ENCODE measurements at regions not wholly inside any gene's neighbourhood (a gene's known extent, or its start where the extent isn't known, plus 50 kb on each side); places are given as distances from the start of the nearest gene placed in this dataset.

DNA sequence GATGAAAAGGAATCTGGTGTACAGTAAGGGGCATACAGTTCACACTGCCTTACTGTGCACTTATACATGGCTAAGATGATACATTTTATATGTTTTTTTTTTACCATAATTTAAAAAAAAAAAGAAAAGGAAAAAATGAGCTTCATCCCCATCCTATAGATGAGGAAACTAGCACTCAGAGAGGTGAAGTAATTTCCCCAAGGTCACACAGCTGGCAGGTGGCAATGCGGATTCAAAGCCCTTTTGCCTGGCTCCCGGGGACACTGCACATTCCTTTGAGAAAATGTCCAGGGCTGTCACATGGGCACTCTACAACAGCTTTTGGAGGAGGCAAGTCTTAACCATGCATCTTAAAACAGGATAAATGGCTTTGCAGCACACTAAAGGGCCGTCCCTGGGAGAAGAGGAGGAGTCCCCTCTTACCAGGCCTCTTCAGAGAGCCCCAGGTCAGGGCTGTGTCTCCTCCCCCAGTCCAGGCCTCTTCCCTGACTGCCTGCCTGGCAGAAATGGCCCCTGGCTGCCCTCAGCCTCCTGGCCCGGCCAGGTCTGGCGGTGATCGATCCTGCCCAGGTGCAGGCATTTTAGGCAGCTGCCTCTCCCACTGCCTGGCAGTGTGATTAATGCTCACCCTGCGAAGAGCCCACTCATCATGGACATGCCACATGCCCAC, 95.1 kb upstream of the LINGO1 start:
- no peak for DNase-seq

DNA sequence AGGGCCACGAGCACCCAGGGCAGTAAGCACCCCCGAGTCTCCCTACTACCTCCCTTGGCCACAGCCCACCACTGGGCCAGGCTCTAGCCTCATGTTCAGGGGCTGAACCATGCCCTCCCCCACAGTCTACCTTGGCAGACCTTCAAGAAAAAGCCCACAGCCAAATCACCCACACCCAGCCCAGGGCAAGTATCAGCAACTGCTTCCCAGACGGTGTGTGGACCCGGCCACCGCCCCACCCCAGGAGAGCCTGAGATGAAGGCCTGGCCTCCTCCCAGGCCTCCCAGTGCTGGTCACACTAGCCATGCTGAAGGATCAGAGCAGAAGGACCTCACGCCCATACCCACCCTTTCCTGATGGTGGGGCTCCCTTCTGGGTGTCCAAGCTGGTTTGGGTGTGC, 92.0 kb upstream of the LINGO1 start:
- DNase-seq = no peak

DNA sequence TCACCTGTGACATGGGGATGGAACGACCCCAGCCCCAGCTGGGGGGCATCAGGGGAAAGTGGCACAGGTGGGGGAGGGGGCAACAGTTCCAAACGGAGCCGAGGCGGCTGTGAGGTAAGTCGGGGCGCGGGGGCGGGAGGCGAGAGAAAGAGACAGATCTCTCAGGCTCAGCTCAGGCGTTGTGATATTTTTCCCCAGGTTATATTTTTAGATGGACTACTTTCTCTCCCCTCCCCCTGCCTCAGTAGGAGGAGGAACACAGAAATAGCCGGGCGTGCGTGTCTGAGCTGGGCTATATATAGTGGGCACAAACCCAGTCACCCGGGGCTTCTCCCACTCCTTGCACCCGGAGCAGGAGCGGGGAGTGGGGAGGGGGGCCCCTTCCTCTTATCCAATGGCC, 91.0 kb upstream of the LINGO1 start:
- no peak for DNase-seq

DNA sequence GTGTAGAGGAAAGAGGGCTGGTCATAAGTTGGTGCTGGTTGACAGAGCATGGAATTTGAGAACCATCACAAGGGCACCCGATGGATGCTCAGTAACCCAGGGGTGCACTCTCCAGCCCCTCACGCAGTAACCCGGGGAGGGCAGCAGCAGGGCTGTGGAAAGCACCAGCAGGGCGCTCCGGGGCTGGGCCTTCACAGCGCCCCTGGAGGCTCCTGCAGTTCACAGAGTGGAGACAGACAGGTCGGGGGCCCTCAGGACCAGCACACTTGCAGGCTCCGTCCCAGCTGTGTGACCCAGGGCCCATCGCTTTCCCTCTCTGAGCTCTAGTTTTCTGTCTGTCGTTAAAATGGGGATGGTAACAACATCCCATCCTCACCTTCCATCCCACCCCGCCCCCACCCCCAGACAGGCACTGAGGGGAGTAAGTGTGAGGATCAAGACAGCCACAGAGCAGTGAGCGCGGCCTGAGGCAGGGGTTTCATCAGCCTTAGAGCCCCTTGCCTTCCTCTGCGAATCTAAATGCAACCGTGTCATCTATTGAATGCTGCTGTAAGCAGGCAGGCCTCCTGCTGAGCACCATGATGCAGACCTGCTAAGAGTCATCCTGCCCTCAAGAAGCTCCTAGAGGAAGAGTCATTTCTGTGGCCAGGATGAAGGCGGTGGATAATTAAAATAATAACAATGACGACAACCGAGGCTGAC, 90.2 kb upstream of the LINGO1 start:
- DNase-seq = no peak

DNA sequence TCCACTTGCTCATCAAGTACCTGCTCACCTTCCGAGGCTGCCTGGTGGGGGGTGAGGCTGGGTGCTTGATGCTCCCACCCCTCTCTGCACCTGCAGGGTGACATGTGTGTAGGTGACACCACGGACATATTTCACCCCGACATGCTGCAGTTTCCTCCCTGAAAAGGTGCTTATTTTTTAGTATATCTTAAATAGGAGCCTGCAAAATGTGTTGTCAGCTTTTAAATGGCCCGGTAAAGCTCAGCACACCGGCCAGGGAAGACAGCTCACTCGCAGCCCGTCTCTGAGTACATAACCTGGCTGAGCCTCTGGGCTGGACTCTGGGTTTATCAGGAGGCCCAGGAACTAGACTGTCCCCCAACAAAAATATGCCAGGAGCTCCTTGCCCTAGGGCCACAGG, 89.3 kb upstream of the LINGO1 start:
- no peak for DNase-seq

DNA sequence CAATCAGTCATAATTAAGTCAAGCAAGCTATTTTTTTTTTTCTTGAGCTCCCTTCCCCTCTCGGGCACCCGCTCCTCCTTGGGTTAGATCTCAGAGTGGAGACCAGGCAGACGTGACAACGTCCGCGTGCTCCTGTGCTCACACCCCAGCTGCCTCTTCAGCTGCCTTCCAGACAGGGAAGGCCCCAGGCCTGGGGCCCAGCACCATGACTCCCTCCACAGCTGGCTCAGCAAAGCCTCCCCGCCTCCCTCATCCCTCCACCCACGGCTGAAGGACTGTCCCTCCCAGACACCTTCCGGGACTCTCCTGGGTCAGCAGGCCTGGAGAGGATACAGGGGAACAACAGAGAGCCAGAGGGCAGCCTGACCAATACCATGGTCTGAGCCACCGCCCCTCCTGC, 87.9 kb upstream of the LINGO1 start:
- DNase-seq = no peak

DNA sequence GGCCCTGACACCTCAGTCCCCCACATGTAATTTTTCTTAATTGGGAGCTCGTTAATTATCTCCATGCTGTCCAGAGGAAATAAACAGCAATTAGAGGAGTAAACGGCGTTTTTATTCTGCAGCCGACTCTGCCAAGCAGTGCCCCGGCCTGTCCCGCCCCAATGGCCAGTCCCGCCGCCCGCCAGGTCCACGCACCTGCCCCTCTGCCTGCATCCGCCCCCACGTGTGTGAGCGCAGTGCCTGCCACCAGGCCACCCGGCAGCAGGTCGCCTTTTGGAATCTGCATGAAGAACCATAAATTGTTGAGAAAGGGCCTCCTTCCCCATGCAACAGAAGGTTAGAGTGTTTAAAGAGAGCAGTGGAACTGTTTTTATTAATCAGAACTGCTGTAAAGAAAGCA, 87.5 kb upstream of the LINGO1 start:
- no peak for DNase-seq

DNA sequence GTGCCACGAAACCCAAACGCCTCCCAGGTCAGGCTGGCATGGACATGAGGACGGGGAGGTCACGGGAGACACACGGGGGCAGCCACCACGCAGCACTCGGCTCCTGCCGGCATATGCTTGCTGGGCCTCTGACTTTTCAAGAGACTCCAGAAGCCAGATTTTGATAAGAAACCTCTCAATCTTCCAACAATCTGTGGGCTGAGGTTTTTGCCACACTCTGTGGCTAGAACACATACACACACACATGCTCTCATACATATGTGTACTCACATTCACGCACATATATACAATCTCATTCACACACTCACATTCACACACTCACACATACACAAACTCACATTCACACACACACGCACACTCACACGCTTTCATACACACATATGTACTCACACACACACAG, 86.7 kb upstream of the LINGO1 start:
- DNase-seq = no peak

DNA sequence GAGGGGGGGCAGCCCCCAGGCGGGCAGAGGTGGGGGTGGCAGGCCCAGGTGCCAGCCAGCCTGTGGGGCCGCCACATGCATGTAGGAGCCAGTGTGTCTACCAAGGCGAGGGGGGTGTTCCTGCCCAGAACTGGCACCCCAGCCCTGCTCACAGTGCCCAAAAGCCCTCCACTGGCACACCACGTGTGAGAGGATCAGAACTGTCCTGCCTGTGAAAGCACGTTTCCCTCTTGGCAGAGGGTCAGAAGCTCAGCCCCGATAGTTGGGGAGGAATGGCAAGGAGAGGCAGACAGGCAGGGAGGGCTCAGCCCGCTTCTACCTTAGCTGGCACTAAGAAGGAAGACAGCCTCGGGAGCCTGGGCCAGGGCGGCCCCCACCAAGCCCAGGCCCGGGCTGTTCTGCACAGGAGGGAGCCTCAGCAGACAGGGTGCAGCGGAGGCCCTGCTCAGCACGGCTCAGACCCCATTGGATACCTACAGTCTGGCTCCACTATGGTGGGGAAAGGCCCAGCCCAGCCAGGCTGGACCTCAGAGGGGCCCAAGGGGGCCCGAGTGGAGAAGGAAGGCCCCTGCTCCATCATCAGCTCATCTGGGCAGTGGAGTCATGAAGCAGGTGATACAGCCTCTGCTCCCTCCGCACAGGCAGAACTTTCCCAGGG, 84.8 kb upstream of the LINGO1 start:
- no peak for DNase-seq

DNA sequence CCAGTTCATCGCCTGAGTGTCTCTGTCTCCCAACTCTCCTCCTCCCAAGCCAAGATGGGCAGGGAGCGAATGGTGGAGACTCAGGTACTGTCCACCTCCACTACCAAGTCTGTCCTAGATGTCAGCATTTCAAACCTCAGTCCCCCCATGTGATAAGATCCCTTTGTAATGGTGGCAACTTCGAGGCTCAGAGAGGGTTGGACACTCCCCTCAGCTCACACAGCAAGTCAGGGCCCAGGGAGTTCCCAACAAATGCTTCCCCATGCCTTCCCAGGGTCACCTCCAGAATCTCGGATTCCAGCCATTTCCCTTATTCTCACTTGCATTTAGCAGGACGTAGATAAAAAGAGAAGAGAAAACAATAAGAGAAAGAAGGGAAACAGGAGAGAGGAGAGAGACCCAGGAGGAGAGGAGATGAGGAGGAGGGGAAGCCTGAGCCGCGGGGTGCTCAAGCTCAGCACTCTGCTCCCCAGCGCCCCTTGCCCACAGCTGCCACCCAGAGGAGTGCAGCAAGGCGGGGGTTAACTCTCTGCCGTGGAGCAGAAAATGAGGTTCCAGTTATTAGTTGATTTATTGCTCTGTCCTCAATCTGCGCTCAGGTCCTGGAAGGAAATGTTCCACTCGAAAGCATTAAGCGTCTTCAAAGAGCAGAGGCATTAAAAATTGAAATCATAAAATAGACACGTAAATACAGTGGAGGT, 84.1 kb upstream of the LINGO1 start:
- no peak for DNase-seq

DNA sequence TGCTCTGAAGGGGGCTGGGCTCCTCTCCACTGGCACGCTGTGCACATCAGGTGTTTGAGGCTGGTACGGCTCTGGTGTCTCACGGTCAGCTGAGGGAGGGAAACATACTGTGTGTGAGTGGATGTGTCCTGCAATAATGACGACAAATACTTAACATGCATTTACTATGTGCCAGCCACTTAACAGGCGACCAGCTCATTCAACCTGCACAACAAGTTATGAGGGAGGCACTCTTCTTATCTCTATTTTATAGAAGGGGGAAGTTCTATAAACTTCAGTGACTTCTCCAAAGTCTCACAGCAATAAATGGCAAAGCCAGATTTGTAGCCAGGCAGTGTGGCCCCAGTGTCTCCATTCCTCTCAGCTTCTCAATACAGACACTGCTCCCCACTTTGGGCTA, 83.1 kb upstream of the LINGO1 start:
- no peak for DNase-seq

DNA sequence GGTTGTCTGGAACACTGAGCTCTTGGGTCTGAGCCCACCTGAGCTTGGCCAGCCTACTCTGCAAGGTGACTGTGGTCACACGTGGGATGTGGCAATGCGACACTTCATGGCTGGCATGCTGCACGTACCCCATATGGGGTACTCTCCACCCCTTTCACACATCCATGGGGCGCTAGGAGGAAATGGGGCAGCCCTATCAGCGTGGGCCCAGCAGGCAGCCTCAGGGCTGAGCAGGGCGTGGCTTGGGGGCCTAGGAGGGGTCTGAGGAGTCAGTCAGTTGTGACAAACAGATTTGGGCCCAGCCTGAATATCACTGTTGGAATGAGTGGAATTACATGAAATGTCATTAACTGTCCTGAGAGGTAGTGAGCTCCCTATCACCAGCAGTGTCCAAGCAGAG, 82.3 kb upstream of the LINGO1 start:
- no peak for DNase-seq

DNA sequence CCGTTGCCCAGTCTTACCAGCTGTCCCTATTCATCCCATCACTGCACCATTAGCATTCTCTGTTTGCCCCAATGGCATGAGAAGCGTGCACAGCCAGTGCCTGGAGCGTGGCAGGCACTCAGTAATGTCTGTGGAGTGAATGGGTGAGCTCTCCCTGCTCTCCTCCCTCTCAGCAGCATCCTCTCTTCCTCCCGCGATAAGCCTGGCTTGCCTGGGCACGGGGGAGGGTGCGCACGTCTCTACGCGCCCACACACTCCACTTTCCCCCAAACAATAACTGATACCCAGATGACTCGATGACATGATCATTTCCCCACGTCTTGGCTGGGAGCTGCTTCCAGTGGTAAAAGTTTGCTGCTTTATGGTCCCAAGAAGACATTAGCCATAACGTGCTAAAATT, 81.8 kb upstream of the LINGO1 start:
- DNase-seq = no peak

DNA sequence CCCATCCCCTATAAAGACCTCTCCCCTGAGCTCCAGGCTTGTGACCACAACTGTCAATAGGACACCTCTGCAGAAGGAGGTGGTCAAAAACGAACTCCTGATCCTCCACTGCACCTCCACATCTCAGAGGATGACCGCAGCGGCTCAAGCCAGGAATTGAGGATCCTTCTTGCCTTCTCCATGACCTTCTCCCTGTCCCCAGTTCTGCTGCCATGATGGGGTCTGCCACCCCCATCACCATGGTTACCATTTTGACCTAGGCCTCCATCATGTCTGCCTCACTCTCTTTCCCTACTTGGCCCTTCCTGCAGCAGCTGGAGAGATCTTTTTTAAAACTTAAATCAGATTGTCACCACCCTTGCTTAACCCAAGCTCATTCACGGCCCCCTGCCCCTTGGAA, 81.3 kb upstream of the LINGO1 start:
- DNase-seq = no peak

DNA sequence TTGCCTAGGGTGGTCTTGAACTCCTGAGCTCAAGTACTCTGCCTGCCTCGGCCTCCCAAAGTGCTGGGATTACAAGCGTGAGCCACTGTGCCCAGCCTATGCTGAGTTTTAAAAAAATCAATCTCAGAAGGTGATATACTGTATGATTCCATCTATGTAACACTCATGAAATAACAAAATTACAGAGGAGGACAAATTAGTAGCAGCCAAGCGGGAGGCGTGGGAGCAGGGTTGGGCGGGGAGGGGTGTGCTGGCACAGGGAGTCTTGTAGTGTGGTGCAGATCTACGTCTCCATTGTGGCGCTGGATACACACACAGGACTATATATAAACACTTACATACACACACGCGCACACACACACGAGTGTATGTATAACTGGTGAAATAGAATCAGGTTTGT, 80.6 kb upstream of the LINGO1 start:
- DNase-seq = no peak

DNA sequence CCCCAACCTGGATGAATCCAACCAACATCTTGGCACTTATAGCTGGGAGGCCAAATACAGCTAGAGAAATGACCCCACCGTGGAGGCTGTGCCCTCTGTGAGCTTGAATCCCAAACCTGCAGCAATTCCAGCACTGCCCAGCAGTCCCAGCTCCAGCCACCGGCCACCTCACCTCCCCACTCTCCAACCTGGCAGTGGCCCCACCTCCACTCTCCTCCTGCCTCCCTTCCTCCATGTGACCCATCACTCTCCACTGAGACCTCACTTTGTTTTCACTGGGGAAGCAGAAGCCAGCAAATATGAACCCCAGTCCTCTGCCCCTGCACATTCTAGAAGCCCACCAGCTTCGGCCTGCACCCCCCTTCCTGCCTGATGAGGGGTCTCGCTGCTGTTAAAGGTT, 79.7 kb upstream of the LINGO1 start:
- DNase-seq = no peak

DNA sequence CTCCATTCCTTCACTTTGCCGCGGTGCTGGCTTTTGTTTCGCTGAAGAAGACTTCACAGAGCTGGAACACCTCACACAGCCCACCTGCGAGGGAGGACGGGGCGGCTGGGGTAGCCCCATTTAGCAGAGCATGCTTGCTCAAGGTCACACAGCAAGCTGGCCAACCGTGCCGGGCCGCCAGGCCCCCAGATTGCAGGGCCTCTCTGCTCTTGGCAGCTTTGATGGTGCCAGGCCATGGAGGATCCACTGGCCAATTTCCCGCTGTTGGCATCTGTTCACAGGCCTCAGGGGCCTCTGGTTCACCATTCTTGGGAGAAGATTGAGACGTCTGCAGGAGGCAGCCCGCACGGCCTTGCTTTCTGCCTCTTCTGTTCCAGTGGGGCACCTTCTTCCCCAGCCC, 77.9 kb upstream of the LINGO1 start:
- no peak for DNase-seq

DNA sequence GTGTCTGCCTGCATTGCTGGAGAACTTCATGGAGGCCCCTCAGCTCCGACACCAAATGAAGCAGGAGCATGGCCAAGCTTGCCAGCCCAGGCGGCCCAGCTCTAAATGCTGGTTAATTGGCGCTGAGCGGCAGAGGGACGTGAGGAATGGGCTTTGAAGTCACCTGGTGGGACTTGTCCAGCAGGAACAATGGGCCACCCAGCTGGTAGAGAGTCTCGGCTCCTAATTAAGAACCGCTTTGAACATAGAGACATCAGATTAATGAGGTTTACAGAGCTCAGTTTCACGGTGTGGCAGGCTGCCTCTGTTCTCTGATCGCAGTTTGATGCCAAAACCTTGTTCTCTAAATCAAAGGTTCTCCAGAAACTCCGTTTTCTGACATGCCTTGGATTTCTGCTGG, 77.5 kb upstream of the LINGO1 start:
- no peak for DNase-seq

DNA sequence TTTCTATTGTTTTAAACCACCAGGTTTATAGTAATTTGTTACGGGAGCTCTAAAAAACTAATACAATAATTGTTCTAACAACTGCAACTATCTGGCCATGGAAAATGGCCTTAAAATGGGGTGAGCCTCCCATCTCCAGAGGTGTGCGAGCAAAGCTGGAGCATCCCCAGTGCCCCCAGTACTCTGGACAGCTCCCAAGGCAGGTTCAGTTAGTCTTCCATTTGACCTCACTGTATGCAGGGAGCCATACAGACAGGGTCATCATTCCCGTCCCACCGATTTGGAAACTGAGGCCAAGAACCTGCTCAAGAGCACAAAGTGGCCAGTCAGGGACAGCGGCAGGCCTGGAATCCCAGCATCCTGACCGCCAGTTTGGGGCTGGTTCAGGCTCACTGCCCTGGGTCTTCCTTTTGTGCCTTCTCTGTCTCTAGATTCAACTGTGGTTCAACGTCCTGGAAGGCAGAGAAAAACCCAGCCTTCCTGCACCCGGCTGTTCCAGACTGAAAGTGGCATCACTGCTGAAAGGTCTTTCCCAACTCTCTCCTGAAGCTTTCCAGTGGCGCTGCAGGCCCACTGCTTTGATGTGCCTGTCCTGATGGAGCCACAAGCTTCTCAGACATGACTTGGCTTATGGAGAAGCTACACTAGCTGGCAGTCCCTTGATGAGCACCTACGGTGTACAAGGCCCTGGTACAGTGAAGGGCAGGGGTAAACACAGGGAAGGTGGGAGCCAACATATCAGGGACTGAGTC, 76.6 kb upstream of the LINGO1 start:
- no peak for DNase-seq

DNA sequence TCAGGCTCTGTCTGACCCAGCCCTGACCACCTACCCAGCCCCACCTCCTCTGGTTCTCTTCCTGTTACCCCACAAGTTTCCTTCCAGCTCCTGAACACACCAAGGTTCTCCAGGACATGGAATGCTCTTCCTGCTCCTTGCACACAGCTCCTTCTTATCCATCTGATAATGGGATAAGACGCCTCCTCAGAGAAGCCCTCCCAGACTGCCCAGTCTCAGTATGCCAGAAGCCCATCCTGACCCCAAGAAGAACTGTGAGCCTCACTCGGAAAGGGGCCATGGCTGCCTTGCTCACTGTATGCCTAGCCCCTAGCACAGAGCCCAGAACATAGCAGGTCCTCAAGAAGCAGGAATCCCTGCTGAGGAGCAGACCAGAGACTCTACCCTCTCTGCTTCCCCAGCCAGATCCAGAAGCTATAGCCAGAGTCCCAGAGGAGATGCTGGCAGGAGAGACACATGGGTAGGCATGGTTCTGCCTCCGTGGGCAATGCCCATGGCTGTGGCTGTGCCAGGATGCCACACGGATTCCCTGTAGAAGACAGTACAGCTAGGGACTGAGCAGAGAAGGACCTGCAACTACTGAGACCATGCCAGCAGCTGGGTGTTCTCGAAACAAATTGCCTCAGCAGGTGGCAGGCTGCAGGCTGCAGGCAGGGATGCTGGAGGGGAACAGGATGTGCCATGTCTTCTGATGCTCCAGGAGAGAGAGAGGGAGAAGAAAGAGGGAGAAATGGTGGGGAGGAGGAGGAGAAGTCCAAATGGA, 74.0 kb upstream of the LINGO1 start:
- no peak for DNase-seq

DNA sequence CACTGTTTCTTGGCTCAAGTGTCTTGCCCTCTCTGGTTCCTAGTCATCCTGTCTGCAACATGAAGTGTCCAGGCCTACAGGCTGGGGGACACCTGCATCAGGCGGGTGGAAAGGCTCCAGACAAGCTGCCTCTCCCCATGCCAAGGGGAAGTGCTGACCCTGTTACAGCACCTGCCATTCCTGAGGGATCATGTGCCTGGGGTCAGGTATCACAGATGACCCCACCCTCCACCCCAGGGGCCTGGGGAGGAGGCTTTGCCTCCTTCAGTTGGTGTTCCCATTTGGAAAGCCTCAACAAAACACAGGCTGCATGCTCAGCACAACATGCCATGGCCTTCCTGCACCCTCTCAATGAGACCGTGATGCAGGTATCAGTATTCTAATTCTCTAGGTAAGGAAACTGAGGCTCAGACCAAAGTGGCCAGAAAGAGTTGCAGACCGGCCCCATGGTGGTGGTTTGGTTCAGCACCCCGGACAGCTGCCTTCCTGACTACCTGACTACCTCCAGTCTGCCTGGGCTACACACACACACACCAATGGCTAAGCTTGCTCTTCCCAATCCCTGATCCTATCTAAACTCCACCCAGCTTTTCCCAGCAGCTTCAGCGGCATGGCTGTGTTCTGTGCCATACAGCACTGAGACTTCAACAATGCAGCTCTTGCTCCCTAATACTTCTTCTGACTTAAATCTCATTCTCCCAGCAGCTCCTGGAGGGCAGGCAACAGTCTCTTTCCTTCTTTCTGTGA, 69.7 kb upstream of the LINGO1 start:
- peak; percentile 5 for DNase-seq

DNA sequence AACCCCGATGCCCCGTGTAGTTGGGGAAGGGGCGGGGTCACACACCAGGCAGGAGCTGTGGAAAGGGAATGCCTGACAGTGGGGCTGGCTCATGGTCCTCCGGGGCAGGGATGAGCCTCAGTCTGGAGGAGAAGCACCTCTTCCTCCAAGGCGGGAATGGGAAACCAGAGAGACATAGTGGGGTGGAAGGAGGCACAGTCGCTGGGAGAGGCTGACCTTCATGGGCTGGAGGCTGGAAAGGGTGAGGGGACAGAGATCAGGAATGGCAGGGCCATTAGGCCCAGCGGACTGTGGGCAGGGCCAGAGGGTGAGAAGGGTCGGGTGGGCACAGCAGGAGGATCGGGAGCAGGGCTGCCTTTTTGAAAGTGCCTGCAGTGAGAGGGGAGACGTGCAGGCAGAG, 65.8 kb upstream of the LINGO1 start:
- no peak for DNase-seq

Measured in activated CD4-positive, alpha-beta T cell treated with anti-CD3 and anti-CD28 coated beads, Interleukin-2, amount 50 U/mL, for 16 hours (primary cell).